PC-9 (cell line): ENCODE measurements at regions not wholly inside any gene's neighbourhood (a gene's known extent, or its start where the extent isn't known, plus 50 kb on each side); places are given as distances from the start of the nearest gene placed in this dataset.

Experiments used
- BruUV-seq: library from RNA; stranded (reverse); fragments of 400-500 nt; replicated peaks from 2 replicates; lab custom pipeline; 2021; lab: Mats Ljungman, UMichigan
- CTCF ChIA-PET: fragments of 300-600 bp; sonication (Branson Sonifier 250); formaldehyde crosslinking; loops from one replicate; lab custom pipeline; 2022; ENCODE audit warnings: antibody characterized with exemption; lab: Charles Lee
- POLR2A ChIA-PET: fragments of 300-600 bp; sonication (Branson Sonifier 250); formaldehyde crosslinking; loops from one replicate; lab custom pipeline; 2022; ENCODE audit warnings: antibody characterized with exemption; ENCODE audit not compliant: unreplicated experiment; lab: Charles Lee
- DNase-seq, 2 experiments: peaks; one replicate each; pipeline versions ENCODE4 v3.0.0 to v3.0.0-alpha.2; 2015 to 2022; ENCODE audit warnings: mixed read lengths in 1 of 2
- H2AFZ ChIP-seq: fragments of 200-600 bp; sonication (generic); 2 replicates; pipeline ENCODE4 v1.8.1; 2017; ENCODE audit warnings: antibody characterized with exemption
- H3F3A ChIP-seq: fragments of 200-600 bp; sonication (generic); 2 replicates; pipeline ENCODE4 v1.8.1; 2017; ENCODE audit warnings: antibody characterized with exemption, mild to moderate bottlenecking, low read depth; ENCODE audit not compliant: insufficient read depth
- H3K27ac ChIP-seq: fragments of 200-600 bp; sonication (generic); 2 replicates; pipeline ENCODE4 v1.6.1; 2016; ENCODE audit warnings: mixed run types
- H3K27me3 ChIP-seq: fragments of 200-600 bp; sonication (generic); 2 replicates; pipeline ENCODE4 v1.6.1; 2016; ENCODE audit warnings: low read depth, mixed run types; ENCODE audit not compliant: insufficient read depth
- H3K36me3 ChIP-seq: fragments of 200-600 bp; sonication (generic); 2 replicates; pipeline ENCODE4 v1.6.1; 2016; ENCODE audit warnings: low read depth, mixed run types
- H3K4me1 ChIP-seq: fragments of 200-600 bp; sonication (generic); replicated peaks from 2 replicates; pipeline ENCODE4 v1.6.1; 2016; ENCODE audit warnings: mixed run types; ENCODE audit not compliant: insufficient read depth
- H3K4me2 ChIP-seq: fragments of 200-600 bp; sonication (generic); 2 replicates; pipeline ENCODE4 v1.6.1; 2017; ENCODE audit warnings: mixed run types
- H3K4me3 ChIP-seq: fragments of 200-600 bp; sonication (generic); 2 replicates; pipeline ENCODE4 v1.6.1; 2016; ENCODE audit warnings: mixed run types
- H3K79me2 ChIP-seq: fragments of 200-600 bp; sonication (generic); 2 replicates; pipeline ENCODE4 v1.6.1; 2017; ENCODE audit warnings: low read depth, mixed run types
- H3K9me2 ChIP-seq: fragments of 200-600 bp; sonication (generic); 2 replicates; pipeline ENCODE4 v1.8.1; 2017; ENCODE audit warnings: mild to moderate bottlenecking; ENCODE audit not compliant: insufficient read depth
- H3K9me3 ChIP-seq: fragments of 200-600 bp; sonication (generic); 2 replicates; pipeline ENCODE4 v1.8.1; 2016; ENCODE audit warnings: low read depth; ENCODE audit not compliant: insufficient read depth
- H4K20me1 ChIP-seq: fragments of 200-600 bp; sonication (generic); 2 replicates; pipeline ENCODE4 v1.8.1; 2017; ENCODE audit not compliant: insufficient read depth
- CTCF ChIP-seq: fragments of 200-600 bp; sonication (generic); conservative IDR thresholded peaks from 2 replicates; pipeline ENCODE4 v1.6.1; 2017; ENCODE audit warnings: mixed run types, antibody characterized with exemption, mild to moderate bottlenecking, moderate library complexity
- EZH2 ChIP-seq: fragments of 200-600 bp; sonication (generic); IDR thresholded peaks from 2 replicates; pipeline ENCODE4 v1.8.0; 2017; ENCODE audit warnings: antibody characterized with exemption, low read depth
- intact Hi-C: fragments of 100-400 bp; cut with micrococcal nuclease; formaldehyde crosslinking; loops from one replicate; pipeline ENCODE4 v1.10.0; 2022; ENCODE audit not compliant: unreplicated experiment

- Histone ChIP-seq H3K9me2 (0 out of 2 replicates have a peak, but pooled peaks cover 4% of the 10 kb centered on the region), H3K79me2 (no peaks in the 10 kb centered on the region), H3K27me3 (no peaks in the 10 kb centered on the region), H3F3A (peaks cover 18% of the 10 kb centered on the region), H3K4me2 (peak overlapping the region; percentile 51), H4K20me1 (no peaks in the 10 kb centered on the region), H3K4me3 (no peak overlapping the region), H3K9me3 (no peaks in the 10 kb centered on the region; the same call in 1 of the 2 replicates), H2AFZ (peak overlapping the region; percentile 35; the same call in 1 of the 2 replicates), H3K4me1 (peaks cover 59% of the 10 kb centered on the region), H3K36me3 (no peaks in the 10 kb centered on the region), H3K27ac (peak overlapping the region; percentile 56)
- TF ChIP-seq CTCF = no peak
- TF ChIP-seq EZH2 = no peak
- ChIA-PET CTCF (no interaction called here), POLR2A (no interaction called here)
- BruUV-seq = no TSS peak
- DNase-seq = peak in 1 of 2 experiments; percentile 53
- intact Hi-C loops = no loop called here
Measured at GRCh38 chr1:224493269-224493668, 58.7 kb upstream of the WDR26 start.

- Histone ChIP-seq H3K27ac (no peak overlapping the region), H3K4me3 (no peak overlapping the region), H4K20me1 (no peaks in the 10 kb centered on the region), H3K9me3 (no peaks in the 10 kb centered on the region; the same call in 1 of the 2 replicates), H2AFZ (no peak overlapping the region), H3K4me2 (no peak overlapping the region; the same call in 1 of the 2 replicates), H3K4me1 (peaks cover 60% of the 10 kb centered on the region), H3F3A (peaks cover 29% of the 10 kb centered on the region), H3K27me3 (no peaks in the 10 kb centered on the region), H3K79me2 (no peaks in the 10 kb centered on the region), H3K36me3 (no peaks in the 10 kb centered on the region), H3K9me2 (0 out of 2 replicates have a peak, but pooled peaks cover 4% of the 10 kb centered on the region)
- TF ChIP-seq EZH2 (no peak), CTCF (no peak)
- intact Hi-C loops = no loop called here
- DNase-seq = no peak
- POLR2A ChIA-PET = no interaction called here
- no TSS peak for BruUV-seq
- CTCF ChIA-PET = no interaction called here
Measured at GRCh38 chr1:224494343-224494742, 59.7 kb upstream of the WDR26 start.

- ChIA-PET CTCF (no interaction called here), POLR2A (no interaction called here)
- Histone ChIP-seq H3F3A (peaks cover 38% of the 10 kb centered on the region), H3K9me3 (no peaks in the 10 kb centered on the region), H3K27ac (no peak overlapping the region), H3K4me3 (no peak overlapping the region), H3K79me2 (no peaks in the 10 kb centered on the region), H3K4me1 (peaks cover 61% of the 10 kb centered on the region), H3K9me2 (0 out of 2 replicates have a peak, but pooled peaks cover 4% of the 10 kb centered on the region), H3K4me2 (no peak overlapping the region), H4K20me1 (no peaks in the 10 kb centered on the region), H2AFZ (no peak overlapping the region), H3K27me3 (no peaks in the 10 kb centered on the region), H3K36me3 (no peaks in the 10 kb centered on the region)
- no TSS peak for BruUV-seq
- no peak for DNase-seq
- TF ChIP-seq CTCF = no peak
- intact Hi-C loops = no loop called here
Measured at GRCh38 chr1:224495866-224496265, 61.3 kb upstream of the WDR26 start.
